GM23338 (cell line): ENCODE measurements at regions not wholly inside any gene's neighbourhood (a gene's known extent, or its start where the extent isn't known, plus 50 kb on each side); places are given as distances from the start of the nearest gene placed in this dataset.

Experiments
- EZH2 ChIP-seq: fragments of 200-600 bp; sonication (generic); IDR thresholded peaks from one replicate; pipeline ENCODE4 v1.8.0; 2017; ENCODE audit warnings: antibody characterized with exemption, mild to moderate bottlenecking, low read depth; ENCODE audit not compliant: unreplicated experiment
- EZH2phosphoT487 ChIP-seq: fragments of 200-600 bp; sonication (generic); IDR thresholded peaks from one replicate; pipeline ENCODE4 v1.8.1; 2018; ENCODE audit warnings: antibody characterized with exemption; ENCODE audit not compliant: unreplicated experiment
- JUNB ChIP-seq: IDR thresholded peaks from one replicate; pipeline ENCODE4 v1.6.1; 2016; ENCODE audit warnings: antibody characterized with exemption; ENCODE audit not compliant: unreplicated experiment
- POLR2AphosphoS5 ChIP-seq: IDR thresholded peaks from 2 replicates; pipeline ENCODE4 v1.6.1; 2016; ENCODE audit warnings: antibody characterized with exemption, low read depth
- ZNF331 ChIP-seq: fragments of 250-450 bp; sonication (Bioruptor Pico); IDR thresholded peaks from 2 replicates; pipeline ENCODE4 v1.5.0; 2020; ENCODE audit warnings: low read depth, mild to moderate bottlenecking, moderate library complexity
- TF ChIP-seq, protein P1 (sequence below), 2 experiments: fragments of 200-600 bp in 1 of 2; sonication (generic) in 1 of 2; conservative IDR thresholded peaks; 2 replicates each; pipeline versions ENCODE4 v1.5.1 to v1.6.1; 2016 to 2017; ENCODE audit warnings: antibody characterized with exemption in 2 of 2, low read depth in 2 of 2, mild to moderate bottlenecking in 2 of 2, moderate library complexity in 1 of 2
- TF ChIP-seq, protein P2 (sequence below): IDR thresholded peaks from one replicate; pipeline ENCODE4 v1.6.1; 2018; ENCODE audit warnings: antibody characterized with exemption; ENCODE audit not compliant: unreplicated experiment
- TF ChIP-seq, protein P3 (sequence below): fragments of 250-450 bp; sonication (Bioruptor Pico); IDR thresholded peaks from 2 replicates; pipeline ENCODE4 v1.5.0; 2020; ENCODE audit warnings: mild to moderate bottlenecking, moderate library complexity

DNA sequence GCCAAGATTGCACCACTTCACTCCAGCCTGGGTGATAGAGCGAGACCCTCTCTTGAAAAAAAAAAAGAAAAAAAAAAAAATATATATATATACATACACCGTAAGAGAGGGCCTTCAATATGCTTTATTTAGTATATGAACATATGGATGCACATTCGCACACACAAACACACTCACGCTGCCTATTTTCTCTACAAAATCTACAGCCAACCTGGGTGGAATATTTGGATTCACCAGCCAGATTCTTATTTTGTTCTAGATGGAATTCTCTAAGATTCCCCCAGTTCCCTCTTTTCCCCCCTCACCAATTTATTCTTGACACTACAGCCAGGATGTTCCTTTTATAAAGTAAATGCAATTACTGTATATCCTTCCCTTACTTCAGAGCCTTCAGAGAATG lies 131.6 kb downstream of the TM2D1 start:
- TF ChIP-seq, protein P1, sequence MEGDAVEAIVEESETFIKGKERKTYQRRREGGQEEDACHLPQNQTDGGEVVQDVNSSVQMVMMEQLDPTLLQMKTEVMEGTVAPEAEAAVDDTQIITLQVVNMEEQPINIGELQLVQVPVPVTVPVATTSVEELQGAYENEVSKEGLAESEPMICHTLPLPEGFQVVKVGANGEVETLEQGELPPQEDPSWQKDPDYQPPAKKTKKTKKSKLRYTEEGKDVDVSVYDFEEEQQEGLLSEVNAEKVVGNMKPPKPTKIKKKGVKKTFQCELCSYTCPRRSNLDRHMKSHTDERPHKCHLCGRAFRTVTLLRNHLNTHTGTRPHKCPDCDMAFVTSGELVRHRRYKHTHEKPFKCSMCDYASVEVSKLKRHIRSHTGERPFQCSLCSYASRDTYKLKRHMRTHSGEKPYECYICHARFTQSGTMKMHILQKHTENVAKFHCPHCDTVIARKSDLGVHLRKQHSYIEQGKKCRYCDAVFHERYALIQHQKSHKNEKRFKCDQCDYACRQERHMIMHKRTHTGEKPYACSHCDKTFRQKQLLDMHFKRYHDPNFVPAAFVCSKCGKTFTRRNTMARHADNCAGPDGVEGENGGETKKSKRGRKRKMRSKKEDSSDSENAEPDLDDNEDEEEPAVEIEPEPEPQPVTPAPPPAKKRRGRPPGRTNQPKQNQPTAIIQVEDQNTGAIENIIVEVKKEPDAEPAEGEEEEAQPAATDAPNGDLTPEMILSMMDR (conservative IDR thresholded peaks at IDR 0.05; ENCODE audit: low read depth in 2 of 2): no peak
- TF ChIP-seq ZNF331 (CRISPR knock-in tag) (no peak), POLR2AphosphoS5 (no peak), JUNB (no peak), EZH2 (no peak), EZH2phosphoT487 (no peak)
- TF ChIP-seq, protein P2, sequence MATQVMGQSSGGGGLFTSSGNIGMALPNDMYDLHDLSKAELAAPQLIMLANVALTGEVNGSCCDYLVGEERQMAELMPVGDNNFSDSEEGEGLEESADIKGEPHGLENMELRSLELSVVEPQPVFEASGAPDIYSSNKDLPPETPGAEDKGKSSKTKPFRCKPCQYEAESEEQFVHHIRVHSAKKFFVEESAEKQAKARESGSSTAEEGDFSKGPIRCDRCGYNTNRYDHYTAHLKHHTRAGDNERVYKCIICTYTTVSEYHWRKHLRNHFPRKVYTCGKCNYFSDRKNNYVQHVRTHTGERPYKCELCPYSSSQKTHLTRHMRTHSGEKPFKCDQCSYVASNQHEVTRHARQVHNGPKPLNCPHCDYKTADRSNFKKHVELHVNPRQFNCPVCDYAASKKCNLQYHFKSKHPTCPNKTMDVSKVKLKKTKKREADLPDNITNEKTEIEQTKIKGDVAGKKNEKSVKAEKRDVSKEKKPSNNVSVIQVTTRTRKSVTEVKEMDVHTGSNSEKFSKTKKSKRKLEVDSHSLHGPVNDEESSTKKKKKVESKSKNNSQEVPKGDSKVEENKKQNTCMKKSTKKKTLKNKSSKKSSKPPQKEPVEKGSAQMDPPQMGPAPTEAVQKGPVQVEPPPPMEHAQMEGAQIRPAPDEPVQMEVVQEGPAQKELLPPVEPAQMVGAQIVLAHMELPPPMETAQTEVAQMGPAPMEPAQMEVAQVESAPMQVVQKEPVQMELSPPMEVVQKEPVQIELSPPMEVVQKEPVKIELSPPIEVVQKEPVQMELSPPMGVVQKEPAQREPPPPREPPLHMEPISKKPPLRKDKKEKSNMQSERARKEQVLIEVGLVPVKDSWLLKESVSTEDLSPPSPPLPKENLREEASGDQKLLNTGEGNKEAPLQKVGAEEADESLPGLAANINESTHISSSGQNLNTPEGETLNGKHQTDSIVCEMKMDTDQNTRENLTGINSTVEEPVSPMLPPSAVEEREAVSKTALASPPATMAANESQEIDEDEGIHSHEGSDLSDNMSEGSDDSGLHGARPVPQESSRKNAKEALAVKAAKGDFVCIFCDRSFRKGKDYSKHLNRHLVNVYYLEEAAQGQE: no peak
- TF ChIP-seq, protein P3, sequence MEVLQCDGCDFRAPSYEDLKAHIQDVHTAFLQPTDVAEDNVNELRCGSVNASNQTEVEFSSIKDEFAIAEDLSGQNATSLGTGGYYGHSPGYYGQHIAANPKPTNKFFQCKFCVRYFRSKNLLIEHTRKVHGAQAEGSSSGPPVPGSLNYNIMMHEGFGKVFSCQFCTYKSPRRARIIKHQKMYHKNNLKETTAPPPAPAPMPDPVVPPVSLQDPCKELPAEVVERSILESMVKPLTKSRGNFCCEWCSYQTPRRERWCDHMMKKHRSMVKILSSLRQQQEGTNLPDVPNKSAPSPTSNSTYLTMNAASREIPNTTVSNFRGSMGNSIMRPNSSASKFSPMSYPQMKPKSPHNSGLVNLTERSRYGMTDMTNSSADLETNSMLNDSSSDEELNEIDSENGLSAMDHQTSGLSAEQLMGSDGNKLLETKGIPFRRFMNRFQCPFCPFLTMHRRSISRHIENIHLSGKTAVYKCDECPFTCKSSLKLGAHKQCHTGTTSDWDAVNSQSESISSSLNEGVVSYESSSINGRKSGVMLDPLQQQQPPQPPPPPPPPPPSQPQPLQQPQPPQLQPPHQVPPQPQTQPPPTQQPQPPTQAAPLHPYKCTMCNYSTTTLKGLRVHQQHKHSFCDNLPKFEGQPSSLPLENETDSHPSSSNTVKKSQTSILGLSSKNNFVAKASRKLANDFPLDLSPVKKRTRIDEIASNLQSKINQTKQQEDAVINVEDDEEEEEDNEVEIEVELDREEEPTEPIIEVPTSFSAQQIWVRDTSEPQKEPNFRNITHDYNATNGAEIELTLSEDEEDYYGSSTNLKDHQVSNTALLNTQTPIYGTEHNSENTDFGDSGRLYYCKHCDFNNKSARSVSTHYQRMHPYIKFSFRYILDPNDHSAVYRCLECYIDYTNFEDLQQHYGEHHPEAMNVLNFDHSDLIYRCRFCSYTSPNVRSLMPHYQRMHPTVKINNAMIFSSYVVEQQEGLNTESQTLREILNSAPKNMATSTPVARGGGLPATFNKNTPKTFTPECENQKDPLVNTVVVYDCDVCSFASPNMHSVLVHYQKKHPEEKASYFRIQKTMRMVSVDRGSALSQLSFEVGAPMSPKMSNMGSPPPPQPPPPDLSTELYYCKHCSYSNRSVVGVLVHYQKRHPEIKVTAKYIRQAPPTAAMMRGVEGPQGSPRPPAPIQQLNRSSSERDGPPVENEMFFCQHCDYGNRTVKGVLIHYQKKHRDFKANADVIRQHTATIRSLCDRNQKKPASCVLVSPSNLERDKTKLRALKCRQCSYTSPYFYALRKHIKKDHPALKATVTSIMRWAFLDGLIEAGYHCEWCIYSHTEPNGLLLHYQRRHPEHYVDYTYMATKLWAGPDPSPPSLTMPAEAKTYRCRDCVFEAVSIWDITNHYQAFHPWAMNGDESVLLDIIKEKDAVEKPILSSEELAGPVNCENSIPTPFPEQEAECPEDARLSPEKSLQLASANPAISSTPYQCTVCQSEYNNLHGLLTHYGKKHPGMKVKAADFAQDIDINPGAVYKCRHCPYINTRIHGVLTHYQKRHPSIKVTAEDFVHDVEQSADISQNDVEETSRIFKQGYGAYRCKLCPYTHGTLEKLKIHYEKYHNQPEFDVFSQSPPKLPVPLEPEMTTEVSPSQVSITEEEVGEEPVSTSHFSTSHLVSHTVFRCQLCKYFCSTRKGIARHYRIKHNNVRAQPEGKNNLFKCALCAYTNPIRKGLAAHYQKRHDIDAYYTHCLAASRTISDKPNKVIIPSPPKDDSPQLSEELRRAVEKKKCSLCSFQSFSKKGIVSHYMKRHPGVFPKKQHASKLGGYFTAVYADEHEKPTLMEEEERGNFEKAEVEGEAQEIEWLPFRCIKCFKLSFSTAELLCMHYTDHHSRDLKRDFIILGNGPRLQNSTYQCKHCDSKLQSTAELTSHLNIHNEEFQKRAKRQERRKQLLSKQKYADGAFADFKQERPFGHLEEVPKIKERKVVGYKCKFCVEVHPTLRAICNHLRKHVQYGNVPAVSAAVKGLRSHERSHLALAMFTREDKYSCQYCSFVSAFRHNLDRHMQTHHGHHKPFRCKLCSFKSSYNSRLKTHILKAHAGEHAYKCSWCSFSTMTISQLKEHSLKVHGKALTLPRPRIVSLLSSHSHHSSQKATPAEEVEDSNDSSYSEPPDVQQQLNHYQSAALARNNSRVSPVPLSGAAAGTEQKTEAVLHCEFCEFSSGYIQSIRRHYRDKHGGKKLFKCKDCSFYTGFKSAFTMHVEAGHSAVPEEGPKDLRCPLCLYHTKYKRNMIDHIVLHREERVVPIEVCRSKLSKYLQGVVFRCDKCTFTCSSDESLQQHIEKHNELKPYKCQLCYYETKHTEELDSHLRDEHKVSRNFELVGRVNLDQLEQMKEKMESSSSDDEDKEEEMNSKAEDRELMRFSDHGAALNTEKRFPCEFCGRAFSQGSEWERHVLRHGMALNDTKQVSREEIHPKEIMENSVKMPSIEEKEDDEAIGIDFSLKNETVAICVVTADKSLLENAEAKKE (CRISPR knock-in tag): no peak
